DND-41 (cell line): ENCODE measurements at regions not wholly inside any gene's neighbourhood (a gene's known extent, or its start where the extent isn't known, plus 50 kb on each side); places are given as distances from the start of the nearest gene placed in this dataset.

Source experiments
- ATAC-seq: fragments of 200-7000 bp; cut with Tn5 transposase; 3 replicates; pipeline ENCODE4 v1.9.1; 2021; ENCODE audit warnings: low read depth; ENCODE audit not compliant: insufficient read depth
- DNase-seq: peaks from one replicate; pipeline ENCODE4 v3.0.0-alpha.2; 2020
- H2AFZ ChIP-seq: 2 replicates; pipeline ENCODE4 v1.6.0; 2012; ENCODE audit warnings: low read depth, low read length
- H3K27ac ChIP-seq: 2 replicates; pipeline ENCODE4 v1.5.1; 2012; ENCODE audit warnings: low read length, inconsistent platforms
- H3K27me3 ChIP-seq: fragments of 200-600 bp; sonication (generic); 2 replicates; pipeline ENCODE4 v1.6.0; 2012; ENCODE audit warnings: low read length, mild to moderate bottlenecking, inconsistent platforms; ENCODE audit not compliant: insufficient read depth, poor library complexity
- H3K36me3 ChIP-seq: 2 replicates; pipeline ENCODE4 v1.5.1; 2012; ENCODE audit warnings: low read length, inconsistent platforms; ENCODE audit not compliant: insufficient read depth
- H3K4me1 ChIP-seq: 2 replicates; pipeline ENCODE4 v1.5.1; 2012; ENCODE audit warnings: mild to moderate bottlenecking, low read length; ENCODE audit not compliant: insufficient read depth
- H3K4me2 ChIP-seq: 2 replicates; pipeline ENCODE4 v1.6.0; 2012; ENCODE audit warnings: mild to moderate bottlenecking, moderate library complexity, low read length, inconsistent platforms; ENCODE audit not compliant: insufficient read depth
- H3K4me3 ChIP-seq, 2 experiments: fragments of 200-600 bp in 1 of 2; shearing (Covaris generic) in 1 of 2; 2 replicates each; pipeline ENCODE4 v1.5.1; 2012 to 2016; ENCODE audit warnings: inconsistent platforms in 2 of 2, low read length in 2 of 2, mild to moderate bottlenecking in 2 of 2, low read depth in 1 of 2, moderate library complexity in 1 of 2
- H3K79me2 ChIP-seq: 2 replicates; pipeline ENCODE4 v1.6.0; 2012; ENCODE audit warnings: low read length, inconsistent platforms; ENCODE audit not compliant: insufficient read depth
- H3K9ac ChIP-seq: 2 replicates; pipeline ENCODE4 v1.6.0; 2012; ENCODE audit warnings: low read depth, mild to moderate bottlenecking, inconsistent platforms, low read length, moderate library complexity
- H3K9me3 ChIP-seq: 2 replicates; pipeline ENCODE4 v1.5.1; 2012; ENCODE audit warnings: low read length, moderate library complexity, mild to moderate bottlenecking, inconsistent platforms; ENCODE audit not compliant: insufficient read depth, severe bottlenecking
- H4K20me1 ChIP-seq: 2 replicates; pipeline ENCODE4 v1.6.0; 2012; ENCODE audit warnings: low read length; ENCODE audit not compliant: insufficient read depth
- CTCF ChIP-seq: IDR thresholded peaks from 2 replicates; pipeline ENCODE4 v1.5.1; 2012; ENCODE audit warnings: borderline replicate concordance, low read length, moderate library complexity, mild to moderate bottlenecking; ENCODE audit not compliant: poor library complexity, severe bottlenecking; ENCODE audit errors: extremely low read depth
- EZH2 ChIP-seq: IDR thresholded peaks from 3 replicates; pipeline ENCODE4 v1.6.1; 2012; ENCODE audit warnings: borderline replicate concordance, low read depth, mild to moderate bottlenecking, moderate library complexity, low read length, inconsistent platforms; ENCODE audit not compliant: severe bottlenecking

GRCh38 chr10:78745441-78745840, 323.3 kb upstream of the ZMIZ1 start:
- ATAC-seq = no peak

GRCh38 chr10:78746155-78746763, 322.5 kb upstream of the ZMIZ1 start:
- no peaks in the 10 kb centered on the region for H3K79me2 ChIP-seq
- TF ChIP-seq EZH2 = no peak
- no peak for TF ChIP-seq CTCF
- no peaks in the 10 kb centered on the region for H3K9me3 ChIP-seq
- DNase-seq (no peak), ATAC-seq (no peak)
- H3K9ac ChIP-seq = no peak overlapping the region
- no peak overlapping the region for H3K4me3 ChIP-seq
- peaks cover 29% of the 10 kb centered on the region for H3K4me1 ChIP-seq
- no peak overlapping the region for H2AFZ ChIP-seq
- no peaks in the 10 kb centered on the region for H3K36me3 ChIP-seq
- H4K20me1 ChIP-seq = peaks cover 5% of the 10 kb centered on the region
- no peaks in the 10 kb centered on the region for H3K27me3 ChIP-seq
- no peak overlapping the region for H3K27ac ChIP-seq
- H3K4me2 ChIP-seq = no peak overlapping the region

More at GRCh38 chr10:78745441-78745840, 323.3 kb upstream of the ZMIZ1 start:
- H3K4me2 ChIP-seq = no peak overlapping the region
- TF ChIP-seq CTCF (no peak), EZH2 (no peak)
- no peaks in the 10 kb centered on the region for H3K79me2 ChIP-seq
- no peak overlapping the region for H3K9ac ChIP-seq
- no peaks in the 10 kb centered on the region for H3K9me3 ChIP-seq
- H3K36me3 ChIP-seq = no peaks in the 10 kb centered on the region
- DNase-seq = no peak
- peaks cover 29% of the 10 kb centered on the region for H3K4me1 ChIP-seq
- H3K27me3 ChIP-seq = no peaks in the 10 kb centered on the region
- no peak overlapping the region for H2AFZ ChIP-seq
- no peak overlapping the region for H3K4me3 ChIP-seq
- no peak overlapping the region for H3K27ac ChIP-seq
- H4K20me1 ChIP-seq = peaks cover 5% of the 10 kb centered on the region

GRCh38 chr10:78747401-78748234, 321.1 kb upstream of the ZMIZ1 start:
- H3K9ac ChIP-seq = no peak overlapping the region
- H3K36me3 ChIP-seq = no peaks in the 10 kb centered on the region
- H3K27me3 ChIP-seq = no peaks in the 10 kb centered on the region
- ATAC-seq (no peak), DNase-seq (no peak)
- peaks cover 2% of the 10 kb centered on the region for H4K20me1 ChIP-seq
- no peak overlapping the region for H3K4me3 ChIP-seq
- peaks cover 18% of the 10 kb centered on the region for H3K4me1 ChIP-seq
- no peaks in the 10 kb centered on the region for H3K9me3 ChIP-seq
- H2AFZ ChIP-seq = no peak overlapping the region
- no peak overlapping the region for H3K4me2 ChIP-seq
- H3K79me2 ChIP-seq = no peaks in the 10 kb centered on the region
- no peak overlapping the region for H3K27ac ChIP-seq
- TF ChIP-seq EZH2 (no peak), CTCF (no peak)
